ENCODE measurements at regions not wholly inside any gene's neighbourhood (a gene's known extent, or its start where the extent isn't known, plus 50 kb on each side); places are given as distances from the start of the nearest gene placed in this dataset.
"Not testable (repeated sequence)": the region's sequence is repeated elsewhere in the genome, so short reads cannot be mapped to it uniquely, and the experiment has no call there.

DNA sequence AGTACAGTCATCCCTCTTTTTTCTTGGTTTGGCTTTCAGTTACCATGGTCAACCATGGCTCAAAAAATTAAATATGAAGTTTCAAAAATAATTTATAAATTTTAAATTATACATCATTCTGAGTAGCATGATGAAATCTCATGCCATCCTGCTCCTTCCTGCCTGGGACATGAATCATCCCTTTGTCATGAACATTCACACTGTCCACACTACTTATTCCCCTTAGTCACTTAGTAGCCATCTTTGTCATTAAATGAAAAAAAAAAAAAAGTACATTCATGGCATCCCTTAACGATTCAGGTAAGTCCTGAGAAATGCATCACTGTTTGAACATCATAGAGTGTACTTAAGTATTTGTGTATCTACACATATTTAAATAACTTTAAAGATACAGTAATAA is 1046.3 kb downstream of the ROBO2 start:
- no peak for TF ChIP-seq POLR2A (IDR thresholded peaks at IDR 0.05)
- TF ChIP-seq, protein P1, sequence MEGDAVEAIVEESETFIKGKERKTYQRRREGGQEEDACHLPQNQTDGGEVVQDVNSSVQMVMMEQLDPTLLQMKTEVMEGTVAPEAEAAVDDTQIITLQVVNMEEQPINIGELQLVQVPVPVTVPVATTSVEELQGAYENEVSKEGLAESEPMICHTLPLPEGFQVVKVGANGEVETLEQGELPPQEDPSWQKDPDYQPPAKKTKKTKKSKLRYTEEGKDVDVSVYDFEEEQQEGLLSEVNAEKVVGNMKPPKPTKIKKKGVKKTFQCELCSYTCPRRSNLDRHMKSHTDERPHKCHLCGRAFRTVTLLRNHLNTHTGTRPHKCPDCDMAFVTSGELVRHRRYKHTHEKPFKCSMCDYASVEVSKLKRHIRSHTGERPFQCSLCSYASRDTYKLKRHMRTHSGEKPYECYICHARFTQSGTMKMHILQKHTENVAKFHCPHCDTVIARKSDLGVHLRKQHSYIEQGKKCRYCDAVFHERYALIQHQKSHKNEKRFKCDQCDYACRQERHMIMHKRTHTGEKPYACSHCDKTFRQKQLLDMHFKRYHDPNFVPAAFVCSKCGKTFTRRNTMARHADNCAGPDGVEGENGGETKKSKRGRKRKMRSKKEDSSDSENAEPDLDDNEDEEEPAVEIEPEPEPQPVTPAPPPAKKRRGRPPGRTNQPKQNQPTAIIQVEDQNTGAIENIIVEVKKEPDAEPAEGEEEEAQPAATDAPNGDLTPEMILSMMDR (IDR thresholded peaks at IDR 0.05): no peak
- intact Hi-C loops (cut with DNase I; ENCODE audit: low total_unique reads): no loop called here
- H3K4me3 ChIP-seq (ENCODE audit: low read depth, poor library complexity, severe bottlenecking): no peak overlapping the region
- no peak for DNase-seq (ENCODE audit: low spot score in 2 of 2)
- 93 to 97% methylated on average over 1 of the region's 1 CpG for WGBS, 2 donors

DNA sequence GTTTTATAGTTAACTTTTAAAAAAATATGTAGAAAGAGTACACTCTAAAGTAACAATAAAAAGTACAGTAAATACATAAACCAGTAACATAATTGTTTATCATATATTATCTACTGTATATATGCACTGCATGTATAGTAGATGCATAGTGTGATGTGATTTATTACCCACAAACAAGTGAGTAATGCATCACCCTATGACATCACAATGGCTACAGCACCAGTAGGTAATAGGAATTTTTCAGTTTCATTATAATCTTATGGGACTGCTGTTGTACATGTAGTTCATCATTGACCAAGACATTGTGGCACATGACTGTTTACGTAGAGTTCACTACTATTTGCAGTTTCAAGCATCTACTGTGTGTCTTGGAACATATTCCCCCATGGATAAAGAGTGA is 1047.2 kb downstream of the ROBO2 start:
- intact Hi-C loops (cut with DNase I; ENCODE audit: low total_unique reads): no loop called here
- 89 to 94% methylated on average over 1 of the region's 1 CpG for WGBS, 2 donors
- TF ChIP-seq, protein P1 (IDR thresholded peaks at IDR 0.05): no peak
- TF ChIP-seq POLR2A (IDR thresholded peaks at IDR 0.05): no peak
- no peak for DNase-seq (ENCODE audit: low spot score in 2 of 2)
- H3K4me3 ChIP-seq (ENCODE audit: low read depth, poor library complexity, severe bottlenecking): no peak overlapping the region

DNA sequence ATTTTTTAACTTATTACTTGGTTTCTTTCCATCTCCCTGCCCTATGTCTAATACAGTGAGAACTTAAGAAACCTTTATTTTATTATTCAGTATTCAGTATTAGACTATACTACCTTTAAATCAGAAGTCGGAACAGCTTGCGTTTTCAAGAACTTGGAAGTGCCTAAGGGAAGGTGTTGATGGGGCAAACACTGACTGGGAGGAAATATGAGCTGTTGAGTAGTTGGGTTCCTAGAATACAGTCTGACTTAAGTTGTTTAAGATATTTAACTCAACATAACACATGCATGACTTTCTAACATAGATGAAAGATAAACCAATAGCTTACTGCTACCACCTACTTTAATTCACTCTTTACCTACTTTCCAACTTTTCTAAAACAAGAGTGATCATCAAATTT is 1048.1 kb downstream of the ROBO2 start:
- intact Hi-C loops (cut with DNase I; ENCODE audit: low total_unique reads): no loop called here
- no peak overlapping the region for H3K4me3 ChIP-seq (ENCODE audit: low read depth, poor library complexity, severe bottlenecking)
- 91 to 99% methylated on average over 2 of the region's 2 CpGs for WGBS, 2 donors
- TF ChIP-seq, protein P1 (IDR thresholded peaks at IDR 0.05): no peak
- TF ChIP-seq POLR2A (IDR thresholded peaks at IDR 0.05): no peak
- DNase-seq (ENCODE audit: low spot score in 2 of 2): no peak

DNA sequence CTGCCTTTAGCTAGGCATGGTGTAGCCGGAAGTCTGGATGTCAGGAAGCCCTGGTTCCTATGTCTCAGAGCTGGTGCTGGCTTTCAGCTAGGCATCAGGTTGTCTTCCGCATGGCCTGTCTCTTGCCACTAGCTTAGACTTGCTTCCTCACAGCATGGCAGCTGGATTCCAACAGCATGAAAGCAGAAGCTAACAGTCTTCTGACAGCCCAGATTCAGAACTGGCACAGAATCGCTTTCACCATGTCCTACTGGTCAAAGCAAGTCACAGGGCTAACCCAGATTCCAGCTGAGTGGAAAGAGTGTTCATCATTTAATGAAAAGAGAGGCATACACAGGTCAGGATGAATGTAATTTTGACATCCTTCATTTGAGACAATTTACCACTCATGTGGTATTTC is 1050.5 kb downstream of the ROBO2 start:
- no peak overlapping the region for H3K4me3 ChIP-seq (ENCODE audit: low read depth, poor library complexity, severe bottlenecking)
- 94 to 96% methylated on average over 3 of the region's 3 CpGs for WGBS, 2 donors
- no peak for TF ChIP-seq POLR2A (IDR thresholded peaks at IDR 0.05)
- TF ChIP-seq, protein P1 (IDR thresholded peaks at IDR 0.05): no peak
- intact Hi-C loops (cut with DNase I; ENCODE audit: low total_unique reads): no loop called here
- DNase-seq (ENCODE audit: low spot score in 2 of 2): no peak

DNA sequence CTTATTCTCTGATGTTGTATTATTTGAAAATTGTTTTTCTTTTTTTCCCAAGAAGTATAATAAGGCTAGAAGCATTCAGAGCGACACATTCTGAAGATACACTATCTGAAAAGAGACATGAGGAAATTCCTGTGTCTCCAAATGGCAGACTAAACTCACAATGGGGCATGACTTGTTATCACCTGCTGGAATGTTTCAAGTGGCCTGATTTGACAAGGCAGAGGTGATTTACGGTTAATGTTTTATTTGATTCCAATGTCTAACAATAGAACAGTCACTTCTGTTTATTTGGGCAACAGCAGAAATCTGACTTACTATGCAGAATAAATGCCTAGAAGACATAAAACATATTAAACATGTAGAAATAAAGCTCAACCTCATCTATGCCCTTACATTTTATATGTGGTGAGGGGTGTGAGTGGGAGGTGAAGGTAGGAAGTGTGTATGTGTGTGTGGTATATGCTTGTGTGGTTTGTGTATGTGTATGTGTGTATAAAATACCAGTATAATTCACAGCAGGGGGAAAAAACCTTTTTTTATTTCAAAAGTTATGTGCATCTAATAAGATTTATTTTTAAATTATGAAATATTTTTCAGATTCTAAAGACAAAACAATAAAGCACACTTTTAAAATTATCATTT is 1051.7 kb downstream of the ROBO2 start:
- DNase-seq (ENCODE audit: low spot score in 2 of 2): no peak
- 83 to 89% methylated on average over 2 of the region's 2 CpGs for WGBS, 2 donors
- intact Hi-C loops (cut with DNase I; ENCODE audit: low total_unique reads): no loop called here
- no peak for TF ChIP-seq POLR2A (IDR thresholded peaks at IDR 0.05)
- no peak overlapping the region for H3K4me3 ChIP-seq (ENCODE audit: low read depth, poor library complexity, severe bottlenecking)

DNA sequence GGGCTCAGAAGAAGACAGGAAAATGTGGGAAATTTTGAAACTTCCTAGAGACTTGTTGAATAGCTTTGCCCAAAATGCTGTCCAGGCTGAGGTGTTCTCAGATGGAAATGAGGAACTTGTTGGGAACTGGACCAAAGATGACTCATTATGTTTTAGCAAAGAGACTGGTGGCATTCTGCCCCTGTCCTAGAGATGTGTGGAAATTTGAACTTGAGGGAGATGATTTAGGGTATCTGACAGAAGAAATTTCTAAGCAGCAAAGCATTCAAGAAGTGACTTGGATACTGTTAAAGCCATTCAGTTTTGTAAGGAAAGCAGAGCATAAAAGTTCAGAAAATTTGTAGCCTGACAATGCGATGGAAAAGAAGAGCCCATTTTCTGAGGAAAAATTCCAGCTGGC is 1052.7 kb downstream of the ROBO2 start:
- 63 to 81% methylated on average over 1 of the region's 1 CpG for WGBS, 2 donors
- H3K4me3 ChIP-seq (ENCODE audit: low read depth, poor library complexity, severe bottlenecking); DNase-seq (ENCODE audit: low spot score in 2 of 2); intact Hi-C loops (cut with DNase I; ENCODE audit: low total_unique reads): not testable (repeated sequence)

DNA sequence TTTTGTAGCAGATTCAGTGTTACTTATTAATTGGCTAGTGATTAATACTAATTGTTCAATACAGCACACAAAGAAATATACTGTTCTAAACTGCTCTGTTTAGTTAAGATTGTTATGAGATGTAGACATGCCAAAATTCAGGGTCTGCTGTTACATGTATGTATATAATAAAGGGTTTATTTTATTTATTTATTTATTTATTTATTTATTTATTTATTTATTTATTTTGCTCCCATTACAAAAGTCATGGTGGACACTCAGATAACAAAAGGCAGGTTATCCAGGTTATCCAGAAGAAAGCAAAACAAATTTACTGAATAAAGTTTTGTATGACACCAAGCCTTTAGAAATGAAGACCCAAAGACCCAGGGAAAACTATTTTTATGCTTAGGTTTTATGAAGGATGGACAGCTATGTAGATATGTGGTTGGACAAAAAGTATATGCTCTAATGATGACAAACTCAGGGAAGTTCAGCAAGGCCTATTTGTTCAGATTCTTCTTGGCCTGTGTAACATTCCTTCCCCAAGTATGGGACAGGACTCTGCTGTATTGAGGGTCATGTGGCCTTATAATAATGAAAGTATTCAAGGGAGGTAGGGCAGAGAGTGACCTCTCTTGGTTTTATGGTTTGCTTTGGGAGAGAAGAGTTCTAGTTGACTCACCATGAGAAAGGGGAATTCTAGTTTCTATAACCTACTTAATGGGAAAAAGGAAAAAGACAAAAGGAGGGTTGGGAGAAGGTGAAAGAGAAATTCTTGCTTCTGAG is 1056.8 kb downstream of the ROBO2 start:
- no peak for TF ChIP-seq POLR2A (IDR thresholded peaks at IDR 0.05)
- TF ChIP-seq, protein P1 (IDR thresholded peaks at IDR 0.05): no peak
- H3K4me3 ChIP-seq (ENCODE audit: low read depth, poor library complexity, severe bottlenecking): no peak overlapping the region
- no peak for DNase-seq (ENCODE audit: low spot score in 2 of 2)
- intact Hi-C loops (cut with DNase I; ENCODE audit: low total_unique reads): no loop called here
